ENCODE measurements at regions not wholly inside any gene's neighbourhood (a gene's known extent, or its start where the extent isn't known, plus 50 kb on each side); places are given as distances from the start of the nearest gene placed in this dataset.

DNA sequence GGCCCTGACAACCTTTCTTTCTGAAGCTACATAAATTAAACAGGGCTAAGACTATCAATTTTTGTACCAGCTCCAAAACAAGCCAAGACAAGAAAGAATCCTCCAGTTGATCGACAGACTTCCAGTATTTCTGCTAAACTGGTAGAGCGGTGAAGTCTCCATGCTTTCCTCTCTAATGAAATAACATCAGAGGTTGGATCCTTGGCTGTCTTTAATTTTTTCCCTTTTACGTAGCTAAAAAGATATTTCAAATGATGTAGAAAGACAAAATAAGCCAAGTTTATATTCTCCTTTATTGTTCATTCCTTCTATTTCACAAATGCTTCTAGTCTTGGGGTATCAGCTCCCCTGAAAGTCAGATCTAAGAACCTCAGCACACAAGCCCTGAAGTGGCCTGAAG lies 434.9 kb downstream of the NFIB start:
- DNase-seq (no peak), ATAC-seq (ENCODE audit: low read depth in 2 of 2) (no peak)
- Histone ChIP-seq H3K4me3 (ENCODE audit: low read depth, low read length) (no peak overlapping the region), H3K27me3 (ENCODE audit: control insufficient read depth, insufficient read depth, low read length) (no peaks in the 10 kb centered on the region), H3K9me3 (ENCODE audit: control insufficient read depth in 2 of 2, low read length in 2 of 2) (peaks cover 2 to 6% of the 10 kb centered on the region in 2 experiments), H3K36me3 (ENCODE audit: control insufficient read depth, insufficient read depth, low read length) (no peaks in the 10 kb centered on the region), H3K27ac (ENCODE audit: insufficient read depth, low read length, poor library complexity, severe bottlenecking) (no peak overlapping the region), H3K4me1 (ENCODE audit: control insufficient read depth, insufficient read depth, low read length, poor library complexity, severe bottlenecking) (no peaks in the 10 kb centered on the region)
- Mint-ChIP-seq H3K27ac (no peak overlapping the region), H3K4me3 (no peak overlapping the region), H3K27me3 (no peaks in the 10 kb centered on the region), H3K9me3 (peaks cover 4 to 22% (median 12%) of the 10 kb centered on the region in 7 donors), H3K4me1 (no peaks in the 10 kb centered on the region), H3K36me3 (no peaks in the 10 kb centered on the region)

DNA sequence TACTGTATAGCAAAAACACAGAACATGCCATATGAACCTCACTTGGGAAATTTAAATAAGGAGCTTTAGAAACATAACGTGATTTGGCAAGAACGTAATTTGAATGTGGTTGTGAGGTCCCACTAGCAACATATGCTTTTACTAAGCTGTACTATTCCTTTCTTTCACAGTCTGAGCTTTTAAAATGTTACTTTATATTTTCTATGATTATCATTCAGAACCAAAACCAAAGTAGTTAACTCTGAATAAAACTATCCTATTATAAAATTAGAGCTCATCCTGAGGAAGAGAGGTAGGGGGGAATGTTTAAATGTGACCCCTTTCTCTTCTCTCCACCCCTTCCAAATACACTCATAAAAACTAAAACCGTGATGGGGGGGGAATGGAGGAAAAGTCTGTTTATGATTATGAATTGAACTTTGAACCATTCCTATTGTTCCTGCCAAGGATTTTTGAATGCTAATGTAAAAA lies 435.7 kb downstream of the NFIB start:
- ATAC-seq (ENCODE audit: low read depth in 2 of 2) (no peak), DNase-seq (no peak)
- H3K27ac Mint-ChIP-seq, result no peak overlapping the region
- no peaks in the 10 kb centered on the region for H3K4me1 Mint-ChIP-seq
- Histone ChIP-seq H3K9me3 (ENCODE audit: control insufficient read depth in 2 of 2, low read length in 2 of 2) (peaks cover 0 to 6% of the 10 kb centered on the region in 2 experiments), H3K4me3 (ENCODE audit: low read depth, low read length) (no peak overlapping the region), H3K27ac (ENCODE audit: insufficient read depth, low read length, poor library complexity, severe bottlenecking) (no peak overlapping the region), H3K27me3 (ENCODE audit: control insufficient read depth, insufficient read depth, low read length) (no peaks in the 10 kb centered on the region), H3K36me3 (ENCODE audit: control insufficient read depth, insufficient read depth, low read length) (no peaks in the 10 kb centered on the region), H3K4me1 (ENCODE audit: control insufficient read depth, insufficient read depth, low read length, poor library complexity, severe bottlenecking) (no peaks in the 10 kb centered on the region)
- no peaks in the 10 kb centered on the region for H3K27me3 Mint-ChIP-seq
- H3K9me3 Mint-ChIP-seq, result peaks cover 2 to 22% (median 12%) of the 10 kb centered on the region in 7 donors
- no peaks in the 10 kb centered on the region for H3K36me3 Mint-ChIP-seq
- H3K4me3 Mint-ChIP-seq, result no peak overlapping the region

DNA sequence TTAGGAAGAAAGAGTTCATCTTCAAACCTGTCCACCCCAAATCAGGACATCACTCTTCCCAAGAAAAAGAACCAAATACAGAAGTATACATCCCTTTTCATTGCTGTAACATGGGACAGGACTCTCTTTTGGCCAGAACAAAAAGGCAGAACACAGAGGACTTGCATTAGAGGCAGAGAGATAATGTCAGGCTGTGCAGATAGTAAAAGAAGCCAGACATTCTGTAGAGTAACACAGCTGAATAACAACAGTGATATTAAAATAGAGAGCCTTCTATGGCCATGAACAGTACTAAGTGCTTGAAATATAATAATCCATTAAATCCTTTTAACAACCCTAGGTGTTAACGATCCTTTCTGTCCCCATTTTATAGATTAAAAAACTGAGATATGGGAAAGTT lies 437.2 kb downstream of the NFIB start:
- Mint-ChIP-seq H3K4me3 (no peak overlapping the region), H3K27ac (no peak overlapping the region), H3K36me3 (no peaks in the 10 kb centered on the region), H3K4me1 (no peaks in the 10 kb centered on the region), H3K27me3 (no peaks in the 10 kb centered on the region), H3K9me3 (peaks cover 2 to 19% (median 6%) of the 10 kb centered on the region in 7 donors)
- ATAC-seq (ENCODE audit: low read depth in 2 of 2), result no peak
- Histone ChIP-seq H3K4me3 (ENCODE audit: low read depth, low read length) (no peak overlapping the region), H3K27ac (ENCODE audit: insufficient read depth, low read length, poor library complexity, severe bottlenecking) (no peak overlapping the region), H3K36me3 (ENCODE audit: control insufficient read depth, insufficient read depth, low read length) (no peaks in the 10 kb centered on the region), H3K4me1 (ENCODE audit: control insufficient read depth, insufficient read depth, low read length, poor library complexity, severe bottlenecking) (no peaks in the 10 kb centered on the region), H3K27me3 (ENCODE audit: control insufficient read depth, insufficient read depth, low read length) (no peaks in the 10 kb centered on the region), H3K9me3 (ENCODE audit: control insufficient read depth in 2 of 2, low read length in 2 of 2) (peaks cover 0 to 6% of the 10 kb centered on the region in 2 experiments)
- DNase-seq, result no peak

DNA sequence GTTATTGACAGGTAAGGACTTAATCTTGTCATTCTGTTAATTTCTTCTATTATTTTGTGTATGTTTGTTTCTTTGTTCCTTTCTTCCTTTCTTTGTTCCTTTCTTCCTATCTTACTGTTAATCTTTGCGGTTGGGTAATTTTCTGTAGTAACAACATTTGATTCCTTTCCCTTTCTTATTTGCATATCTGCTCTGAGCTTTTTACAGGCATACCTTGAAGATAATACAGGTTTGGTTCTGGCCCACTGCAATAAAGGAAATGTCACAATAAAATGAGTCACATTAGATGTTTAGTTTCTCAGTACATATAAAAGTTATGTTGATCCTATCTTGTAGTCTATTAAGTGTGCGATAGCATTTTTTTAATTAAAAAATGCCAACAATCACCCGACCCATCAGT lies 440.7 kb downstream of the NFIB start:
- Mint-ChIP-seq H3K27me3 (no peaks in the 10 kb centered on the region), H3K36me3 (no peaks in the 10 kb centered on the region), H3K9me3 (peaks cover 0 to 20% (median 9%) of the 10 kb centered on the region in 7 donors), H3K27ac (no peak overlapping the region), H3K4me3 (no peak overlapping the region), H3K4me1 (no peaks in the 10 kb centered on the region)
- H3K27ac ChIP-seq (ENCODE audit: insufficient read depth, low read length, poor library complexity, severe bottlenecking), result no peak overlapping the region
- ATAC-seq (ENCODE audit: low read depth in 2 of 2) (no peak), DNase-seq (no peak)
- H3K4me3 ChIP-seq (ENCODE audit: low read depth, low read length), result no peak overlapping the region
- H3K9me3 ChIP-seq (ENCODE audit: control insufficient read depth in 2 of 2, low read length in 2 of 2), result peaks cover 0 to 6% of the 10 kb centered on the region in 2 experiments
- no peaks in the 10 kb centered on the region for H3K4me1 ChIP-seq (ENCODE audit: control insufficient read depth, insufficient read depth, low read length, poor library complexity, severe bottlenecking)
- no peaks in the 10 kb centered on the region for H3K27me3 ChIP-seq (ENCODE audit: control insufficient read depth, insufficient read depth, low read length)
- H3K36me3 ChIP-seq (ENCODE audit: control insufficient read depth, insufficient read depth, low read length), result no peaks in the 10 kb centered on the region

DNA sequence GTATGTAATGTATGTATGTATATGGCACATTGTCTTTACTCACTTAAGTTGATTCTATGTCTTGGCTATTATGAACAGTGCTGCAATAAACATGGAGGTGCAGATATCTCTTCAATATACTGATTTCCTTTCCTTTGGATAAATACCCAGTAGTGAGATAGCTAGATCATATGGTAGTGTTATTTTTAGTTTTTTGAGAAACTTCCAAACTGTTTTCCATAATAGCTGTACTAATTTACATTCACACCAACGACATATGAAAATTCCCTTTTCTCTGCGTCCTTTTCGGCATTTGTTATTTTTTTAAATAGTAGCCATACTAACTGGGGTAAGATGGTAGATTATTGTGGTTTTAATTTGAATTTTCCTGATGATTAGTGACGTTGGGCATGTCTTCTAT lies 445.6 kb downstream of the NFIB start:
- ATAC-seq (ENCODE audit: low read depth in 2 of 2) (no peak), DNase-seq (no peak)
- no peaks in the 10 kb centered on the region for H3K9me3 ChIP-seq (ENCODE audit: control insufficient read depth in 2 of 2, low read length in 2 of 2)
- H3K27me3 ChIP-seq (ENCODE audit: control insufficient read depth, insufficient read depth, low read length), result no peaks in the 10 kb centered on the region
- Mint-ChIP-seq H3K4me1 (no peaks in the 10 kb centered on the region), H3K4me3 (no peak overlapping the region), H3K27me3 (no peaks in the 10 kb centered on the region), H3K9me3 (peaks cover 0 to 13% (median 6%) of the 10 kb centered on the region in 7 donors), H3K27ac (no peak overlapping the region), H3K36me3 (no peaks in the 10 kb centered on the region)
- H3K36me3 ChIP-seq (ENCODE audit: control insufficient read depth, insufficient read depth, low read length), result no peaks in the 10 kb centered on the region
- H3K4me3 ChIP-seq (ENCODE audit: low read depth, low read length), result no peak overlapping the region
- no peak overlapping the region for H3K27ac ChIP-seq (ENCODE audit: insufficient read depth, low read length, poor library complexity, severe bottlenecking)
- H3K4me1 ChIP-seq (ENCODE audit: control insufficient read depth, insufficient read depth, low read length, poor library complexity, severe bottlenecking), result no peaks in the 10 kb centered on the region

DNA sequence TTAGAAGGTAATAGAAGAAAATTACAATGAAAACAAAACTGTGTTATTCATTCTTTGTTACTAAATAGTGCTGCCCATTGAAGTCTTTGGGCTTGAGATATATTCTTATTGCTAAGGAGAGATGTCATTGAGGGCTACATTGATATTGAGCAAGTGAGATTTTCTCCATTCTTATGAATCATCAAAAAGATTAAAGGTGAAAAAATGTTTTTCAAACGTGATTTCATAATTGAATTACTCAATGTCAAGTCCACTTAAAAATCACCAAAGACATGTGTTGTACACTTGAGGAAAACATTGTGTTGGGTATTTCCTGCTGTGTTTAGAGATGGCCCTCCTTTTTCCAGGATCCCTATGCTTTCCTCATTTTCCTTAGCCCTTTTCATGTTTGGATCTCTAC lies 448.1 kb downstream of the NFIB start:
- Mint-ChIP-seq H3K36me3 (no peaks in the 10 kb centered on the region), H3K27me3 (no peaks in the 10 kb centered on the region), H3K4me3 (no peak overlapping the region), H3K27ac (no peak overlapping the region), H3K9me3 (peaks cover 0 to 8% (median under 1%) of the 10 kb centered on the region in 7 donors), H3K4me1 (no peaks in the 10 kb centered on the region)
- no peaks in the 10 kb centered on the region for H3K27me3 ChIP-seq (ENCODE audit: control insufficient read depth, insufficient read depth, low read length)
- H3K4me1 ChIP-seq (ENCODE audit: control insufficient read depth, insufficient read depth, low read length, poor library complexity, severe bottlenecking), result no peaks in the 10 kb centered on the region
- no peak overlapping the region for H3K27ac ChIP-seq (ENCODE audit: insufficient read depth, low read length, poor library complexity, severe bottlenecking)
- H3K9me3 ChIP-seq (ENCODE audit: control insufficient read depth in 2 of 2, low read length in 2 of 2), result no peaks in the 10 kb centered on the region
- H3K36me3 ChIP-seq (ENCODE audit: control insufficient read depth, insufficient read depth, low read length), result no peaks in the 10 kb centered on the region
- H3K4me3 ChIP-seq (ENCODE audit: low read depth, low read length), result no peak overlapping the region
- DNase-seq, result no peak
- no peak for ATAC-seq (ENCODE audit: low read depth in 2 of 2)

DNA sequence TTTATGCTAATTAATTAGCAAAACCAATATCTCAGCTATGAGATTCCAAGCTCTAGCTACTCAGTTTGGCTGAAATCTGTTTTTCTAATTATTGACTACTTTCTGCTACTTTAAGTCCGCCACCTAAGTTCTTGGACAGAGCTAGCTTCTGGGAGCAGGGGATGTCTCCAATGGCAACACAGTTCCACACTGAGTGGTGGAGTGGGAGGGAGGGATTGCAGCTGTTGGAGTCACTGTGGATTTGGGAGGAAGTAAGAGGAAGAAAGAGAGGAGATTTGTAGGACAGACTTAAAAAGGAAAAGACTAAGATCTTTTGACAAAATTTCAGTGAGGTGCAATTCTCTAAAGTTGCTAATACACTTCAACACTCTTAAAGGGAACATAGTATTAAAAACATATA lies 450.8 kb downstream of the NFIB start:
- DNase-seq (no peak), ATAC-seq (ENCODE audit: low read depth in 2 of 2) (no peak)
- no peaks in the 10 kb centered on the region for H3K27me3 Mint-ChIP-seq
- H3K4me3 Mint-ChIP-seq, result no peak overlapping the region
- Histone ChIP-seq H3K4me3 (ENCODE audit: low read depth, low read length) (no peak overlapping the region), H3K27ac (ENCODE audit: insufficient read depth, low read length, poor library complexity, severe bottlenecking) (no peak overlapping the region), H3K36me3 (ENCODE audit: control insufficient read depth, insufficient read depth, low read length) (no peaks in the 10 kb centered on the region), H3K4me1 (ENCODE audit: control insufficient read depth, insufficient read depth, low read length, poor library complexity, severe bottlenecking) (no peaks in the 10 kb centered on the region), H3K9me3 (ENCODE audit: control insufficient read depth in 2 of 2, low read length in 2 of 2) (no peaks in the 10 kb centered on the region), H3K27me3 (ENCODE audit: control insufficient read depth, insufficient read depth, low read length) (no peaks in the 10 kb centered on the region)
- H3K27ac Mint-ChIP-seq, result no peak overlapping the region
- H3K9me3 Mint-ChIP-seq, result peaks cover 0 to 10% (median 3%) of the 10 kb centered on the region in 7 donors
- H3K36me3 Mint-ChIP-seq, result no peaks in the 10 kb centered on the region
- no peaks in the 10 kb centered on the region for H3K4me1 Mint-ChIP-seq

DNA sequence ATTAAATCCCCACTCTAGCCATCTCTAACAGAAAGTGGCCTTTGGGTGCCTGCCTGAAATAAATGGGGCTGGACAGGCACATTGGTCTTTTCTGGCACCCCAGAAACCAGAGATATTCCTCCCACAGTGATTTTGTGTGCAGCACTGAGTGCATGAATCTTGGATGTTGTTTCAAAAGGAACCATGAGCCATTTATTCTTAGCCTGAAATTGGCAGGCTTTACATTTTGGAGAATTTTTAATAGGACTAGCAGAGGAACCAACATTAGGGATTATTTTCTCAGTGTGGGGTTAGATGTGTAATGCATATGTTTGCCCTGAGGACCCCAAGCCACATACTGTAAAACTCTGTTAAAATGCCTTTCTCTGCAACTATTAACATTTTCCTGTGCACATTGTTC lies 451.3 kb downstream of the NFIB start:
- no peak overlapping the region for H3K4me3 Mint-ChIP-seq
- no peaks in the 10 kb centered on the region for H3K36me3 Mint-ChIP-seq

More for the DNA sequence above, 451.3 kb downstream of the NFIB start:
- Histone ChIP-seq H3K36me3 (ENCODE audit: control insufficient read depth, insufficient read depth, low read length) (no peaks in the 10 kb centered on the region), H3K4me1 (ENCODE audit: control insufficient read depth, insufficient read depth, low read length, poor library complexity, severe bottlenecking) (no peaks in the 10 kb centered on the region), H3K4me3 (ENCODE audit: low read depth, low read length) (no peak overlapping the region), H3K9me3 (ENCODE audit: control insufficient read depth in 2 of 2, low read length in 2 of 2) (no peaks in the 10 kb centered on the region), H3K27me3 (ENCODE audit: control insufficient read depth, insufficient read depth, low read length) (no peaks in the 10 kb centered on the region), H3K27ac (ENCODE audit: insufficient read depth, low read length, poor library complexity, severe bottlenecking) (no peak overlapping the region)
- Mint-ChIP-seq H3K9me3 (peaks cover 0 to 10% (median 3%) of the 10 kb centered on the region in 7 donors), H3K27me3 (no peaks in the 10 kb centered on the region), H3K4me1 (no peaks in the 10 kb centered on the region), H3K27ac (no peak overlapping the region)
- DNase-seq (no peak), ATAC-seq (ENCODE audit: low read depth in 2 of 2) (no peak)

All from CD4-positive, CD25-positive, alpha-beta regulatory T cell (primary cell).